ENCODE measurements at regions not wholly inside any gene's neighbourhood (a gene's known extent, or its start where the extent isn't known, plus 50 kb on each side); places are given as distances from the start of the nearest gene placed in this dataset.

DNA sequence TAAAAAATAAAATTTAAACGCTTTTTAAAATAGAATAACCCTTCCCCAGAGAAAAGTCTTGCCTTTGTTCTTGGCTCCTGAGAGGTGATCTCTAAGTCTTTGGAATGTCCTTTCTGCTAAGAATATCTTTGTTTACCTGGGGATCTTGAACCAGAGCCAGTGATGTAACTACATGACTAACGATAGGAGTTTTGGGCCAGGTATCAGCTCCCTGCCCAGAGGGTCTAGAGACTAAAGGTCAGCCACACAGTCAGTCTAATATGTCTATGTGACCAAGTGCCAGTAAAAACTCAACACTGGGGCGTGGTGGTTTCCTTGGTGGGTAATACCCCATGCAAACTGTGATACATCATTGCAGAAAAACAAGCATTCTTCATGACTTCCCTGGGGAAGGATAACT, 1351.9 kb upstream of the C9orf72 start:
- no peak for ATAC-seq
- DNase-seq = no peak
- H3K27ac ChIP-seq = no peak overlapping the region
- H3K9me3 ChIP-seq = no peaks in the 10 kb centered on the region
- H3K4me3 ChIP-seq = no peak overlapping the region
- H3K4me1 ChIP-seq = no peaks in the 10 kb centered on the region
- no peaks in the 10 kb centered on the region for H3K36me3 ChIP-seq
- no peak for TF ChIP-seq CTCF (IDR thresholded peaks at IDR 0.05)
- H3K27me3 ChIP-seq (ENCODE audit: low read depth) = no peaks in the 10 kb centered on the region
- intact Hi-C loops (cut with DNase I) = no loop called here

GRCh38 chr9:28926306-28926705, 1353.0 kb upstream of the C9orf72 start:
- no peak for ATAC-seq
- no peaks in the 10 kb centered on the region for H3K27me3 ChIP-seq (ENCODE audit: low read depth)
- intact Hi-C loops (cut with DNase I) = no loop called here
- no peaks in the 10 kb centered on the region for H3K9me3 ChIP-seq
- no peak overlapping the region for H3K27ac ChIP-seq
- TF ChIP-seq CTCF (IDR thresholded peaks at IDR 0.05) = no peak
- no peak for DNase-seq
- no peaks in the 10 kb centered on the region for H3K36me3 ChIP-seq
- H3K4me1 ChIP-seq = no peaks in the 10 kb centered on the region
- no peak overlapping the region for H3K4me3 ChIP-seq

GRCh38 chr9:28927691-28928090, 1354.4 kb upstream of the C9orf72 start:
- H3K4me1 ChIP-seq = no peaks in the 10 kb centered on the region
- DNase-seq (no peak), ATAC-seq (no peak)
- no peaks in the 10 kb centered on the region for H3K36me3 ChIP-seq
- H3K27ac ChIP-seq = no peak overlapping the region
- H3K27me3 ChIP-seq (ENCODE audit: low read depth) = no peaks in the 10 kb centered on the region
- no peaks in the 10 kb centered on the region for H3K9me3 ChIP-seq
- H3K4me3 ChIP-seq = no peak overlapping the region
- intact Hi-C loops (cut with DNase I) = no loop called here
- no peak for TF ChIP-seq CTCF (IDR thresholded peaks at IDR 0.05)

DNA sequence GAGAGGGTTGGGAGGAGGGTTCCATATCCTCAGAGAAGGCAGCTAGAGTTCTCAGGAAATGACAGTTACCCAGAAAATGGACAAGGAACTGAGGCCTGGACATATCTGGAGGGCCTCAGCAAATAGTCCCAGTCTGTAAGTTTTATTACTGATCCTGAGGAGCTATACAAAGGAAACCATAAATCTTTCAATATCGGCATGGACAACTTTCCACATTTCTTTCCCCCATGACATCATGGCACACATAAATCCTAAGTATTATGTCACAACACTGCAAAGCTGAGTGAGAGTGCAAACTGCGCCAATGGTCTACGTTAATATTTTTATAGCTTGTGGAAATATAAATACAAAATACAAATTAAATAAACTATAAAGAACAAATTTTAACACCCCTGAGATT, 1356.2 kb upstream of the C9orf72 start:
- no peak overlapping the region for H3K4me3 ChIP-seq
- H3K4me1 ChIP-seq = no peaks in the 10 kb centered on the region
- no peak overlapping the region for H3K27ac ChIP-seq
- H3K27me3 ChIP-seq (ENCODE audit: low read depth) = no peaks in the 10 kb centered on the region
- no peak for TF ChIP-seq CTCF (IDR thresholded peaks at IDR 0.05)
- no peaks in the 10 kb centered on the region for H3K36me3 ChIP-seq
- intact Hi-C loops (cut with DNase I) = no loop called here
- no peaks in the 10 kb centered on the region for H3K9me3 ChIP-seq
- ATAC-seq (no peak), DNase-seq (no peak)

DNA sequence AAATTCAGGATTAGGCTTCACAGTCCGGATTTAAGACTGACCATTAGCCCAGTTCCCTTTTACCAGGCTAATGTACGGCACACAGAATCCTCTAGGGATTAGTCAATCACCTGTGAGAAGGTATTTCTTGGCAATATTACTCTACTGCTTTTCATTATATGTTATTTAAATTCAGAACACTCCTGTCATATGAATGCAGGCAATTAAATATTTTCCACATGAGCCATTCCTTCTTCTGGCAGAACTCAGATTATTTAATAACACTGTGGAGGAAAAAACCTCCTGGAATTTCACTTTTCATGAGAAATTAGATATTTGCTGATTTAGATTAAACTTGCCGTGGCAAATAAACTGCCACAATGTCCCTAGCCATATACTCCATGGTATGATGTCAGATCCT, 1357.5 kb upstream of the C9orf72 start:
- no peak overlapping the region for H3K4me3 ChIP-seq
- no peak overlapping the region for H3K27ac ChIP-seq
- DNase-seq (no peak), ATAC-seq (no peak)
- no peaks in the 10 kb centered on the region for H3K36me3 ChIP-seq
- no peaks in the 10 kb centered on the region for H3K27me3 ChIP-seq (ENCODE audit: low read depth)
- no peaks in the 10 kb centered on the region for H3K9me3 ChIP-seq
- intact Hi-C loops (cut with DNase I) = no loop called here
- H3K4me1 ChIP-seq = no peaks in the 10 kb centered on the region
- TF ChIP-seq CTCF (IDR thresholded peaks at IDR 0.05) = no peak

- no peak for ATAC-seq
- H3K27me3 ChIP-seq (ENCODE audit: low read depth) = no peaks in the 10 kb centered on the region
- TF ChIP-seq CTCF (IDR thresholded peaks at IDR 0.05) = no peak
- H3K4me1 ChIP-seq = no peaks in the 10 kb centered on the region
- no peak overlapping the region for H3K4me3 ChIP-seq
- H3K9me3 ChIP-seq = no peaks in the 10 kb centered on the region
- H3K27ac ChIP-seq = no peak overlapping the region
- H3K36me3 ChIP-seq = no peaks in the 10 kb centered on the region
- no peak for DNase-seq
- intact Hi-C loops (cut with DNase I) = no loop called here
Measured at GRCh38 chr9:28934111-28934510, 1360.8 kb upstream of the C9orf72 start.
